HG03378 (cell line): ENCODE measurements at regions not wholly inside any gene's neighbourhood (a gene's known extent, or its start where the extent isn't known, plus 50 kb on each side); places are given as distances from the start of the nearest gene placed in this dataset.

ENCODE experiments used
- ATAC-seq: cut with Tn5 transposase; IDR thresholded peaks from one replicate; pipeline ENCODE4 v1.9.1; 2021; ENCODE audit warnings: mild to moderate bottlenecking, moderate library complexity; ENCODE audit not compliant: unreplicated experiment

DNA sequence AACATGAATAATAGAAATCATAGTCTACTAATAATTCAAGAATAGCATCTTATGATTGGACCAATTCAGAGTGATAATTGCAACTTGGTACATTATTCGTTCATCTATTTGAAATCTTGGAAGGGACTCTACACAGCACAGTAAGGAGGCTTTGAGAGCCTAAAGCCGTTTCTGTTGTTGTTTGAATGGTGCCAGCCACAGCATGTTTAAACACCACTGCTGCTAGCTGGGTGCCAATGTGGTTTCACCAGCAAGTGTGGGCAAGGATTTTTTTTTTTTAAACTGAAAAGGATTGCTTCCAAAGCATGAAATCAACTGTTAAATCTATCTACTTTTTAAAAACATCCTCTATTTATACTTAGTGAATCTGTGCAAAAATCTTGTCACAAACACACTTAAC lies 253.9 kb upstream of the MAP3K1 start:
- ATAC-seq = no peak

DNA sequence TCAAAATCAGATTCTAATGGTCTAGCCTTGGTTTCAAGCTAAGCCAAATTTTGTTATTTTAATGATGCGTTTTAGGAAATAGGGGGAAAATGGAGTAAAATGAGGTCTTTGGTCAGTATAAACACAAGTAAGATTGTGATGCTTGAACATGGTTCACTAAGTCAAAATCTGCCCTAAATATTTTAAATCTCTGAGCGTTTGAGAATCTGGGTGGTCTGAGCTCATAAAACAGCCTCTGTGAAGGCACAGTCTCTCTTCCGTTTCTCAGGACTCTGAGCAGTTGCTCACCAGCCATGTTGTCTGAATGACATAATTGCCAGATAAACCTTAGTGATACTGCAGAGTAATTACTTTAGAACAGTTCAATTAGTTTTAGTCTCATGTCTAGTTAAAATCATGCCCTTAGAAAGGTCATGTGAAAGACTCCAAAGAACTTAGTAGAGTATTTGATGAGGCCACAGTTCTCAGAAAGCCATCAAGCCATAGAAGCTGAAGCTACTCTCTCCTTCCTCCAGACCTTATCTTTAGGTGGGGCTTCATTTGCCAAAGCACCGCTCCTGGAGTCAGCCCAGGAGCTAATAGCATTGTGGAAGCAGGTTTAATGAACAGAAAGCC lies 257.1 kb upstream of the MAP3K1 start:
- no peak for ATAC-seq

DNA sequence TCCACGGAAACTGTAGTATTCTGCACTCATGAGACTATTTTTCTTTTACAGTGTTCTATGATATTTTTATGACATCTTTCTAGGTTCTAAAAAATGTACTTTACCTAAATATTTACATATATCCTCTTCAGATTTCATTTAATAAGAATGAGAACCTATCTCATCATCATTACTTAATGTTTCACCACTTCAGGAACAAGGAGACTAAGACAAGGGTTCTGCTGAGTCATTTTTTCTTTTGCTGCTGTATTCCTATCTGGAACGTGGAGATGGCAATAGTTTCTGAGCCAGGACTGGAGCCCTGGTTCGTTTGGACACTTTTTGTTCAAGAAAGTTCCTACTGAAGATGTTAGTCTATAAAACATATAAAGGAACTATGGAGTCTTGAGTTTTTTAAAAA lies 258.2 kb upstream of the MAP3K1 start:
- no peak for ATAC-seq

DNA sequence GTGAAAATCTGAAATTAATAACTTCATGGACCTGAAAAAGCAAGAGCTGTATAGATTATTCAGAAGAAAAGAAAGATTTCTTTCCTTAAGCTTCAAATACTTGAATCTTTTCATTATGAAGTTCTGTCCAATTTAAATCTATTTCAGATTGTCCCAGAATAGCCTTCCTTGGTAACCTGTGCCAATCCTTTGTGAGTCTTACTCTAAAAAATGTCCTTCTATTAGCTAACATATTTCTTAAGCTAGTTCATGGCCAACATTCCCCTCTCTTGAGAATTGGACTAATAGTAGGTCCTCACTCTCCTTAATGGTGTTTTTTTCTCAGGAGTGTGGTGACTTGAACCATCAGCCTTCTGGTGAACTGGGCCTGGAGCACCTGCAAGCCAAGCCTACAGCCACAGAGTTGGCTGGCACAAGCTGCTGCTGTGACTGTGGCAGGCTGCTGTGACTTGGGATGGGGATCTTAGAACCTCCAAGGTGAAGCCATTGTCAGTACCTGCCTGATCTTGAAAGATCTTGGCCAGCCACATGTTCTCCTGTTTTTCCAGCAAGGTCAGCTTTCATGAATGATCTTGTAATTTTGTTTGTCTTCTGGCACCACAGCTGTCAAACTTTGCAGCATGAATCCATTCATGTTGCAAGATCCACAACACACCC lies 262.6 kb upstream of the MAP3K1 start:
- ATAC-seq = no peak

DNA sequence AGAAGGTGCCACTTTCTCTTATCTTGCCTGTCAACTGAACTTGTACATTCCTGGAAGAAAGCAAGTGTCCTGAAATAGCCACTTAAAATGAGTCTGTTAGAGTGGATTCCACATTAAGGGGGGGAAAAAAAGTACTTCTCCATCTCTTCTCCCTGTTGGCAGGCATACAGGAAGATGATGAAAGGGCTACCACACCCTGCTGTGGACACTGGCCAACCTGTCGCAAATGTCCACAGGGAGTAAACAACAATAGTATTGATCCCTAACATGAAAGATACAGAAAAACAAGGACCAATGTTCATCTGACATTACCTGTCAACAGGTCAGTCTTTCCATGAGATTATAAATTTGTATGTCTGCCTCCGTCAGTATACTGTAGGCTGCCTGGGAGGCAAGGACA lies 265.1 kb upstream of the MAP3K1 start:
- no peak for ATAC-seq

DNA sequence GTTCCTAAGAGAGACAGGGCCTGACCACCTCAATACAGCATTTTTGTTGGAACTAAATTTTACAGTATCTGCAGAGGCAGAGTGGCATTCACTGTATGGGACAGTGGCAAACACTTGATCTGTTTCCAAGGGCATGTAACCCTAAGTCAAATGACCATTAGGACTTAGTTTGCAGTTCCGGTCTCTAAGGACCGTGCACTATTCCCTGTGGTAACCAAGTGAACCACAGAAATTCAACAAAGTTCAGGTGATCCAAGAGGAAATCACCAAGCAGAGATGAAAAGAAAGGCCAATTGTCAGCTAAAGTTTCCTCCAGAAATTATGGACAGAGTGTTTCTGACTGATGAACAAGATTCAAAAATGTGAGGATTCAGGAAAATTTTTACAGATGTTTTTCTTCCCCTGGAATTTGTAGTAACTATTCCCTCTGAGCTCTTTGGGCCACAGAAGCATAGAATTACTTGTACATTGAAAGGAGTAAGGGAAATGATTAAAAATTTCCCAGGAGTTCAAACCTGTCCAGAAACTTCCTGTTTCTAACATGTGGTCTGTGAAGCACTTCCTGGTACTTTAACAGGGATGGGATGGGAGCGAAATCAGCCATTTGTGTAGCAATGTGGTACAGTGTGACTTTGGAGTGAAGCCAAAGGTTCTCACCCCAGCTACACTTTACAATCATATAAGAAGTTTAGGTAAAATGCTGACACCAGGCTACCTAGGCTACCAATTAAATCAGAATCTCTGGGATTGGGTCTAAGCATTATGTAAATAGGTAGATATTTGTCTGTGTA lies 266.1 kb upstream of the MAP3K1 start:
- ATAC-seq = no peak

DNA sequence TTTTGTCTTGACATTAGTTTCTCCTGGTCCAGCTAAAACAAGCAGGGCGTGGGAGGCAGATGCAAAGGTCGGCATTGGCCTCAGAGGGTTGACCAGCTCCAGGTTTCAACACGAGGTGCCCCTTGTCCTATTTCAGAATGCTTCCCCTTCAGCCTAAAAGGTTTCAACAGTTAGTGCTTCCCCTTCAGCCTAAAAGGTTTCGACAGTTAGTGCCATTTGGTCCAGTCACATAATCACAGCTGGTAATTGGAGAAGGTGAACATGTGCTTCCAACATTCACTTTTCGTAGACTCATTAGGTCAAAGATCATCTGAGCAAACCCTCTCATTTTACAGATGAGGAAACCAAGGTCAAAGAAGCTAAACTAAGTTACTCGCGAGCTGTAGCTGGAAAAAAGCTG lies 270.3 kb upstream of the MAP3K1 start:
- ATAC-seq = no peak

DNA sequence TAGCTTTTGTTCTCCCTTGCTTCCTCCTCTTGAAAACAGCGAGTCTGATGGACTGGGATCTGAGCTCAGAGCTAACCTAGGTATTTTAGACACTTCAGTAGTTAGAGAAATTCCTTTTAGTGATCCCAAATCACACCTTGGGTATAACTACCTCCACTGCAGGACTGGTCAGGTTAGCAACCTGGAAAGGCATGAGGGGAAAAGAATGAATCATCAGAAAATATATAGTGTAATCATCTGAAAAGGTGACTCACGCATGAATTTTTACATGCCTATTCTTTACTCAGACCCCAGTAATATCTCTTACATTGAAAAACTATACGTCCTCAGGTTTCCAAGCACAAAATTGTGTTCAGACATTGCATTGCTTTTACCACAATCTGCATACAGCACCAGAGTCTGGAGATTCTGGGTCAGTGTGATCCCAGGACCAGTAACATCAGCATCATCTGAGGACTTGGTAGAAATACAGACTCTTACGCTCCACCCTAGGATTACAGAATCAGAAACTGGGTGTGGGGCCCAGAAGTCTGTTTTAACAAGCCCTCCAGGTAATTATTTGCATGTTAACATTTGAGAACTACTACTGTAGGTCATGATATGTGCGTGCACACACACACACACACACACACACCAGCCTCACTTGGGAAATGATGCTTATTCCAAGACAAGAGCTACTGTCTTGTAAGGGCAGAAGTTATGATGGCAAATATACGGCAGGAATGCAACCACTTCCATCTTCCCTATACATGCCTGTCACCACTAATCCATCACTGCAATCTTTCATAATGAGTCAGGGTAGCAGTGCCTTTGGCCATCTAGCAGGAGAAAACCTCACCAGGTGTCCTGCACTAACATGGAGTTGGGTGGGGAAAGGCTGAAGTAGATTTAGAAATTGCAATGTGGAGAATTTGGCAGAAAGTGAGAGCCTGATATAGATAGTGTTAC lies 271.6 kb upstream of the MAP3K1 start:
- ATAC-seq = no peak

DNA sequence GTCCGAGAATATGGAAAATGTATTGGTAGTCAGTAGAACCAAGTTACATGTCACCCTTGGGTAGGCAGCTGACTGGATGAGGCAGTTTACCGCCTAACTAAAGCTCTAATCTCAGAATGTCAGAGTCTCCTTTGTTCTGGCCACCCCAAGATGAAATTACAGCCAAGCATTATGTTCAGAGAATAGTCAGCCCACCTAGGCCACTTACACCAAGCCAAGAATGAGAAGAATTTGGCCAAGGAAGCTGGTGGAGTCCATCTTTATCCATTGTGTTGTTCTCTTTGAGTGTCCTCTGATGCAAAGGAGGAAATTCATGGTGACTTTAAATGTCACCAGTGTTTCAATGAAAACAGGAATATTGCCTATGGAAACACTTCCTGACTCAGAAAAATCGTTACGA lies 275.1 kb upstream of the MAP3K1 start:
- ATAC-seq = no peak

DNA sequence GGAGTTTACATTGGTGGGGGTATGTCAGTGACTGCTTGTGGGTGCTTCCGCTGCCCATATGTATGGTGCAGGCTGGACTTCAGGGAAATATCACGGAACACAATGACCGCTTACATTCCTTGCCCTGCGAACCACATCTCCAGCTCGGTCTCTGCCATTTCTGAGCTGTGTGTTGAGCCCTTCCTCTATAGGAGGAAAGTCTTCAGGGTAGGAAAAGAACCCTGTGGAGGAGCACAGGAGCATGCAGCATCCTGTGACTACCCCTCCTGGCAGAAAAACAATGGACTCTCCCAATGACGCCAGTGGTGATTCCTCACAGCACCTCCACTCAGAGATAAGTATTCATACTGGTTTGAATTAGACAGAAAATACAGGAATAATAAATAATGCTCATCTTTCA lies 276.8 kb upstream of the MAP3K1 start:
- ATAC-seq = no peak

DNA sequence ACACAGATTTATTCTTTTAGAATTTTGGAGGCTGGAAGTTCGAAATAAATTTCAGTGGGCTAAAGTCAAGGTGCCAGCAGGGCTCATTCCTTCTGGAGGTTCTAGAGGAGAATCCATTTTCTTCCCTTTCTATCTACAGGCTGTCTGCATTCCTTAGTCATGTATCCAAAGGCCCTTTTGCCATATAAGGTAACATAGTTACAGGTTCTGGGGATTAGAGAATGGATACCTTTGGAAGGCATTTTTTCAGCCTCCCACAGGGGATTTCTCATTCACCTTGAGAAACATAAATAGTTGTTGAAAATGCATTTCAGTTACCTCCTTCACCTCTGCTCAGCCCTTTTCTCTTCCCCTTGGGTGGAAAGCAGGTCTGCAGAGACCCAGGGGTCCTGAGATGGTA lies 280.0 kb upstream of the MAP3K1 start:
- ATAC-seq = no peak

DNA sequence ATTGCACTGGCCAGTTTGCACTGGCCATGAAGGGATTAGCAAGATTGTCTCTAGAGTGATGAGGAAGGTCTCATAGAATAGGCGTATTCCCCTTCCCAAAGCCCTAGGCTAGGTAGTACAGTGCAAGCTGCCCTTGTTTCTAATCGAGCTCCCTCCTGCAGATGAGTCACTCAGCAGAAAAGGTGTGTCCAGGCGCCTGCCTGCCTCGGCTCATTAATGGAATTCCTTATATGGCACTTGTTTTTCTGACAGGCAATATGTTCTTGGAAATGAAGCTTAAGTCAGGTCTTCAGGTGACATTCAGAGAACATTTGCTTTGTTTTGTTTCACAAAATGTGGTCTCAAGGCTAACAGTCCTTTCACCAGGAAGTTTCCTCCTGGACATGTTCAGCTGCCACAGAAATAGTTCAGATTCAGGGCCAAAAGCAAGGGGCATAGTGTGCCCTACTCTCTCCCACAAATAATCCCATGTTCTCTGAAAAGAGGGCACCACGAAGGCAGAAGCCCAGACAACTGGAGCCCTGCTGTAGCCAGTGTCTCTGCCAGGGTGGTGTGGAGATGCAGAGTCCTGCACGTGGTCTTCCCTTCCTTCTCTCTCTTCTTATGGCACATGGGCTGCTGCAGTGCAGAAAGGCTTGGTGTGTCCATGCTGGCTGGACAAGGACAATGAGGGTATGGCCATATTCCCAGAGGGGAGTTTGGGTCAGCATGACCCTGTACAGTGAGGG lies 281.1 kb upstream of the MAP3K1 start:
- no peak for ATAC-seq

DNA sequence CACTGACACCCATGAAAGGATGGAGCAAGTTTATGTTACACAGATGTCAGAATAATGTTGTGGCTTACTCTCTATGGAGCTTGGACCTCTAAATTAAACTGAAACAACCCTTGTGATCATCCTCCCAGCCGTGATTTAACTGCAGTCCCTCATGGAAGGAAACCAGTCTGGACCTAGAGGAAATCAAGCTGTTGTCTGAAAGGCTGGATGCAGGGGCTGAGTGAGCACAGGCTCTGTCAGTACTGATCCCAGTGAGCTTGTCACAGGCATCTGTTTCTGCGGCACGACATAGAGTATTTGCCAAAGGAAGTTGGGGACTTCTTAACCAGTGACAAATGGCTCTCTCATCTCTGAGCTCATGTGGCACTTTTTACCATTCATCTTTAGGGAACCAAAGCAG lies 282.9 kb upstream of the MAP3K1 start:
- no peak for ATAC-seq

DNA sequence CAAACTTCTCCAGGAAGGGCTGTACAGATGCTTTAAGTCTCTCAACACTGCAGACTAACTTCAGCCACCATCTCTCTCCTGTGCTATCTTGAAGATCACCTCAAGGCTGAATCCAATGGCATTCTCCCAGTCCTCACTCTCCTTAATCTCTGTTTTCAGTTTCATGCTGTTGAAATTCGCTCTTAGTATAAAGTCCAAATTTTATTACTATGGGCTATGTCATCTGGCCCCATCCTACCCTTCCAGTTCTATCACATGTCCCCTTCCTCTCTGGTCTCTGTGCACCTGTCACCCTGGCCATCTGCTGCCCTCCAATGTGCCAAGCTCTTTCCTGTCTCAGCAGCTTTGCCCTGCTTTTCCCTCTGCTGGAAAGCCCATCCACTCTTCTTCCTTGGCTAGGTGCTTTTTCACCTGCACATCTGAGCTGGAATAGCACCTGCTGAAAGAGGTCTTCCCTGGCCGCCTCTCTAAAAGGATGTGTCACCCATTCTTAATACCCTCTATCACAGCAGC lies 284.7 kb upstream of the MAP3K1 start:
- no peak for ATAC-seq

DNA sequence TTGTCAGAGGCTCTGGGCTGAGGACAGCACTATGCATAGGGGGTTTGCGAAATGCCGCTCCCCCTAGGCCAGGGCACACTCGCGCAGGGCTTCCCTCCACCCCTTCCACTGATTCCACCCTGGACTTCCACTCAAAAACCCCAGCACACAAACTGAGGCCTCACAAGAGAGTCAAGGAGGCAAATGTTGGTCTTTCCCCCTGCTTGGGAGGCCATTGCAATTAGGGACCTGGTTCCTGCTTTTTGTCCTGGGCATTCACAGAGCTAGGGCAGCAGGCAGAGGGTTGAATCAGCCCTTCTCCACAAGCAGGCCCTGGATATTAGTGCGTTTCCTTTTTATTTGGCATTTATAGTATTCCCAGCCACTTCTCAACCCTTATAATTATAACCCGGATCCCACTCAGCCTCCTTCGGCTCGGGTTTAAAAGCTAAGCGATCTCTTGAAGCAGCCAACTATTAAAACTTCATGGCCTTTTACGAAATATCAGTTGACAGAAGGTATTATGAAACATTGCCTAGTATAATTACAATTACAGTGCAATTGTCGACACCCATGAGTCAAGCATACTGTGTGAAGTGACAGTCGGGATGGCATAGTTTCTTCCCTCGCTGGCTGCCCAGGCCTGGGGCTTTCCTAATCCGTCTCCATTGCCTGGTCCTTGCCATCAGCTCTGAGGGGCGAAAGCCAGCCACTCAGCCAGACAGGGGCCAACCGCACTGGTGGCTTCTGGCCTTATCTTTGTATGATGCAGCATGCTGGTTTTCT lies 285.5 kb upstream of the MAP3K1 start:
- ATAC-seq = no peak

DNA sequence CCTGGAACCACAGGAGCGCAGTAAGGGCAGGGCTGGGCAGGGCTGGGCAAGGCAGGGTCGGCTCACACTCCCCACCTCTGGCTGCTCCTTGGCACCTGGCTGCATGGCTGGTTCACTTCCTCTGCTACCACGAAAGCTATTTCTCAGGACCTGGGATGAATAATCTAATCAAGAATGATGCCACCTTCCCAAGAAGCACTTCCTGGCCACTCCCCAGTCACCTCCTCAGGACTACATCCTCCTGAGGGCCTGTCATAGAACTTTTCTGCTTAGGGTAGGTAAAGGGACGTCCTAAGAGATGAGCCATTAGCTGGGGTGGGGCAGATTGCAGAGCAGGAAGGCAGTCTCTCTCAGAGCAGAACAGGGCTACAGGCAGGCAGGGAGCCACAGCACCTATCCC lies 288.2 kb upstream of the MAP3K1 start:
- ATAC-seq = no peak

DNA sequence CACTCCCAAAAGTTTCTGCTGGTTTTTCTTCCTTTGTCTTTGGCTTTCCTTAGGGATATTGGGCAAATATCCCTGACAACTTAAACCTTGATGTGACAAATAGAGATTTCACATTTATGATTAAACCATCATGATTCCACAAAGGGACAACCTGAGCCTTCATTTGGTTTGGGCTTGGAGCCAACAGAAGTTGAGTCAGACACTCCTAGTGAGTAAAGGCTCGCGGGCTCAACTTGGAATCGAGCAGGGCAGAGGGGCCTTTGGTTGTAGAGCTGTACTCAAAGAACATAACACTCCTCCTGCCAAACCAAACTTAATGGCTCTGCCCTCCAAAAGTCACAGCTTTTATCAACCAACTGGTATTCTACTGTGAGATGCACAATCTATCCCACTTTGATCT lies 290.2 kb upstream of the MAP3K1 start:
- ATAC-seq = no peak

DNA sequence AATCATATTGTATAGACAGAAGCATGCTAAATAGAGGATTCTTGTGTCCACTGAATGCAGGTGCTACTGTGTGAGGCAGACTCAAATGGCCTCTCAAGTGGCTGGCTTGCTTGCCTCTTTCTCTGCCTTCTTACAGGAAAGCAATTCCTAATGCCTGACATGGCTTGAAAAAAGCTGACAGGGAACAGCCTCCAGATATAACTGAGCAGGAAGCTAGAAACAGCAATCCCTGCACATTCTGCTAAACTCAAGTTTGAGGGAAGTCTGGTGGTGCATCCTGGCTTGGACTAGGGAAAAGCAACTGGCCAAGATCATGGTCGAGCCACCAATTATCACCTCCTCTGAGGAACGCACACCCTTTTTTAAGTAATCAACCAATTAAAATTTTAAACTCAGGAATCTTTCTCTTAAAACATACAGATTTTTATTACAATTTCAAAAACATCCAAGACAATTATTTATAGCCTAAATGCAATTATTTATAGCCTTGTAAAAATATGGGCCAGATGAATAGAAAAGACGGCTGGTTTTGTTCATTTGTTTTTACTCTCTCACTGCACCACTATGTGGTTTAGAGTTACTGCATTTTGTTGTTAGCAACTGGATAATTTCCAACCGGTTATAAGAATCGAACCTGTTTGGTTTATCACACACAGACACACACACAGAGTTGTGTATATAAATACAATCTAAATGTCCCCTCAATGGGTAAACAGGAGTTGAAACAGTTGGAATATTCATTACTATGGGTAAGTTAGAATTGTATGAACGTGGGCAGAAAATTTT lies 290.9 kb upstream of the ANKRD55 start:
- no peak for ATAC-seq

DNA sequence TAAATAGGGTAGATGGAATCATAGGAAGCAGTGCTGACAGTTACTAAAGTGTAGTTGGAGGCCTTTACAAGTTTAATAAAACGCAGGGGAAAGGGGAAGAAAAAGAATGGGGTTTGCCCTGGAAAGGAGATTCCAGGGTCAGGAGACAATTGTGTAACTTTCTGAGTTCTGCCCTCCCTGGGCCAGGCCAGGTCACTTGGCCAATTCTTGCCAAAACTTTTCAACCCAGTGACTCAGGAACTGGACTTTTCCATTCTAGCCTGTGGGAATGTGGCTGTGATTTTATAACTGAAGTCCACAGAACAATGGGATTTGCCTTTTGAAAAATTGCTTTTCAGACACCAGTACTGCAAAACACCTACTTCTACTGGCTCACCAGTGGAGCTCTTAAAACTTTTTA lies 289.8 kb upstream of the ANKRD55 start:
- no peak for ATAC-seq
